Stimulated activated CD4-positive, alpha-beta T cell treated with anti-CD3 and anti-CD28 coated beads, Interleukin-1b, Interleukin-23, amount 100 ng/mL, for 24 hours (primary cell): ENCODE measurements at regions not wholly inside any gene's neighbourhood (a gene's known extent, or its start where the extent isn't known, plus 50 kb on each side); places are given as distances from the start of the nearest gene placed in this dataset.

Experiments
- DNase-seq, 4 experiments: peaks; one replicate each; pipeline ENCODE4 v3.0.0-alpha.2; 2020; ENCODE audit warnings: low read depth in 4 of 4, low spot score in 1 of 4

DNA sequence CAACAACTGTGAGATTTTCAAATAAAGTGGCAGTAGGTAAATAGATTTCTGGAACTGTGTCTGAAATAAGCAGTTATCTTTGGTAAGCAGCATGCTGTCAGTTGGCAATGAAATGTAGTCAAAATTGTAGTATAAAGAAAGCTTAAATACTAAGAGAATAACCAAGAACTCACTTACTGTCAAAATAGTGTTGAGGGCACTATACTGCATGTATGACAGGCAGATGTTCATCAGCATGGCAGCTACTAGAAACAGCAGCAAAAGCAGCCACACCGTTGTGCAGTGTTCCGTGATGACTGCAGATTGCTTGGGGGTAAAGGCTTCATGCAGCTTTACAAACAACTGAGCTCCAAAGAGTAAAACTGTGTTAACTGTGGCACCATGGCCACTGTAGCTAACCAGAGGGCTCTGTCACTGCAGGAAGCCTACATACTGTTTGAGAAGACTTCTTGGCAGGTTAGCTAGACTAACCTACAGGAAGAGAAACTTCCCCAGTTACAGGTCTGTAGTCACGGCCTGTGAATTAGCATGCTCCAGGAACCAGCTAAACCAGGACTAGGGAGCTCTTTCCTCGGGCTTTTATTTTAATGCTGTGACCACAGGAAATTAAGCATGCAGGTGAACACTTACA lies 459.7 kb downstream of the TBL1XR1 start:
- DNase-seq: no peak

DNA sequence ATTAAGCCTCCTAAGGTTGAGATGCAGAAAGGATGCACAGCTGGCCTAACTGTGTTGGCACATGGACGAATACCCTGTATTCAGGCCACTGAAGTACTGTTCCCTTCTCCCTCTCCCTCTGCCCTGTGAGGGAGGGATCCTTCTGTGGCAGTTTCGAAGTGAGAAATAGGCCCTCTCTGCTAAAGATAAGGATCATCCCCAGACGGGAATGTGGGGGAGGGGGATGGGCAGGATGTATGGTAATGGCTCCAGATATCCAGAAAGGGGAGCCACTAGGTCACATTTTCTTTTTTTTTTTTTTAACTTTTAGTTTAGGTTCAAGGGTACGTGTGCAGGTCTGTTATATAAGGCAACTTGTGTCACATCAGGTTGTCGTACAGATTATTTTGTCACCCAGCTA lies 463.1 kb downstream of the TBL1XR1 start:
- DNase-seq: no peak

DNA sequence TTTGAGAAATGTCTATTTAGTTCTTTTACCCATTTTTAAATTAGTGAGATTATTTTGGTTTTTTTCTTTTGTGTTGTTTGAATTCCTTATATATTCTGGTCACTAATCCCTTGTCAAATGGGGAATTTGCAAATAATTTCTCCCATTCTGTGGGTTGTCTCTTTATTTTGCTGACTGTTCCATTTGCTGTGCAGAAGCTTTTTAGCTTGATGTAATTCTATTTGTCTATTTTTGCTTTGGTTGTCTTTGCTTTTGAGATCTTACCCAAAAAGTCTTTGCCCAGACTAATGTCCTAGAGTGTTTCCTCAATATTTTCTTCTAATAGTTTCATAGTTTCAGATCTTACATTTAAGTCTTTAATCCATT lies 472.9 kb downstream of the TBL1XR1 start:
- no peak for DNase-seq

DNA sequence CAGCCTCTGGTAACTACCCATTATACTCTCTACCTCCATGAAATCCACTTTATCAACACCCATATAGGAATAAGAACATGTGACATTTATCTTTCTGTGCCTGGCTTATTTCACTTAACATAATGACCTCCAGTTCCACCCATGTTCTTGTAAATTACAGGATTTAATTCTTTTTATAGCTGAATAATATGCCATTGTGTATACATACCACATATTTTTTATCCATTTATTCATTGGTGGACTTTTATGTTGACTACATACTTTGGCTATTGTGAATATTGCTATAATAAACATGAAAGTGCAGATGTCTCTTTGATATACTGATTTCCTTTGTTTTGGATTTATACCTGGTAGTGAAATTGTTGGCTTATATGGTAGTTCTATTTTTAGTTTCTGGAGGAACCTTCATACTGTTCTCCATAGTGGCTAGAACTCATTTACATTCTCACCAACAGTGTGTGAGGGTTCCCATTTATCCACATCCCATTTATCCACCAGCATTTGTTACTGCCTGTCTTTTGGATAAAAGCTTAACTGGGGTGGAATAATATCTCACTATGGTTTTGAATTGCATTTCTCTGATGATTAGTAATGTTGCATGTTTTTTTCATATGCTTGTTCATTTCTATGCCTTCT lies 473.4 kb downstream of the TBL1XR1 start:
- DNase-seq: no peak

DNA sequence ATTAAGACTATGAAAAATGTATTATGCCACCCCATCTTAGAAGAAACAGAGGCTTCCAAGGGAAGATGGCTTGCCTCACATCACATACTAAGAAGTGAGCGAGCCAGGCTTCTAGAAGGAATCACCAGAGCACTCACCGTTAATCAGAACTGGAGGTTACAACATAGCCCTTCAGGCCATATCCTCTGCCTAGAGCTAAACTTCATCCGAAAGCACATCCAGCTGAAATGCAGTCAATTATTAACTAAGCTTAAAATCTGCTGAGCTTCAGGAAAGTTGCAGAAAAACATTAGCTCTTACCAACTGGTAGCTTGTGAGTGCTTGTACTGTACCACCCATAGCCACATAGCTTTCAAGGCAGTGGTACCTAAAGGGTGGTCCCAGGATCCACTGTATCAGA lies 483.2 kb downstream of the TBL1XR1 start:
- DNase-seq: no peak

- DNase-seq: no peak
Observed at GRCh38 chr3:176712191-176712590, 485.1 kb downstream of the TBL1XR1 start.

DNA sequence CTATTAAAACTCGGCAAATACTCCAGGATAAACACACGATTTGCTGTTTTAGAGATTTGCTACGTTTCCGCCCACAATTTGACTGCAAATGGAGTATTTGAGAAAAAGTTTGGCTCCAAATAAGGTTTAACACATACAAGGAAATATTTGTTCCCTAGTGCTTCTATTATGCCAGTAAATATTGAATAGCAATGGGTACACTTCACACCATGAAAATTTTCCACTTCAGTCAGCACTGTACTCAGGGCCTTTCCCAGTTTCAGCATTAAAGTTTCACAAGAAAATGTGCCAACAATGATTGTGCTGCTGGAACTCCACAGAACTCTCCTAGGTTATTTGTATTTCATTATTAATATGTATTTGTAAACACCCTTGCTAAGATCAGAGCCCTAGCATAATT lies 498.0 kb downstream of the TBL1XR1 start:
- no peak for DNase-seq

GRCh38 chr3:176697284-176697889 lies 499.9 kb downstream of the TBL1XR1 start:
- DNase-seq: no peak

- DNase-seq: no peak
Observed at GRCh38 chr3:176696816-176697215, 500.5 kb downstream of the TBL1XR1 start.

GRCh38 chr3:176692966-176693785 lies 504.1 kb downstream of the TBL1XR1 start:
- DNase-seq: no peak

- no peak for DNase-seq
Observed at GRCh38 chr3:176692199-176692965, 504.9 kb downstream of the TBL1XR1 start.

GRCh38 chr3:176690083-176690869 lies 507.0 kb downstream of the TBL1XR1 start:
- no peak for DNase-seq

- DNase-seq: no peak
Observed at GRCh38 chr3:176687754-176688153, 509.5 kb downstream of the TBL1XR1 start.

- DNase-seq: no peak
Observed at GRCh38 chr3:176683382-176683781, 513.9 kb downstream of the TBL1XR1 start.

DNA sequence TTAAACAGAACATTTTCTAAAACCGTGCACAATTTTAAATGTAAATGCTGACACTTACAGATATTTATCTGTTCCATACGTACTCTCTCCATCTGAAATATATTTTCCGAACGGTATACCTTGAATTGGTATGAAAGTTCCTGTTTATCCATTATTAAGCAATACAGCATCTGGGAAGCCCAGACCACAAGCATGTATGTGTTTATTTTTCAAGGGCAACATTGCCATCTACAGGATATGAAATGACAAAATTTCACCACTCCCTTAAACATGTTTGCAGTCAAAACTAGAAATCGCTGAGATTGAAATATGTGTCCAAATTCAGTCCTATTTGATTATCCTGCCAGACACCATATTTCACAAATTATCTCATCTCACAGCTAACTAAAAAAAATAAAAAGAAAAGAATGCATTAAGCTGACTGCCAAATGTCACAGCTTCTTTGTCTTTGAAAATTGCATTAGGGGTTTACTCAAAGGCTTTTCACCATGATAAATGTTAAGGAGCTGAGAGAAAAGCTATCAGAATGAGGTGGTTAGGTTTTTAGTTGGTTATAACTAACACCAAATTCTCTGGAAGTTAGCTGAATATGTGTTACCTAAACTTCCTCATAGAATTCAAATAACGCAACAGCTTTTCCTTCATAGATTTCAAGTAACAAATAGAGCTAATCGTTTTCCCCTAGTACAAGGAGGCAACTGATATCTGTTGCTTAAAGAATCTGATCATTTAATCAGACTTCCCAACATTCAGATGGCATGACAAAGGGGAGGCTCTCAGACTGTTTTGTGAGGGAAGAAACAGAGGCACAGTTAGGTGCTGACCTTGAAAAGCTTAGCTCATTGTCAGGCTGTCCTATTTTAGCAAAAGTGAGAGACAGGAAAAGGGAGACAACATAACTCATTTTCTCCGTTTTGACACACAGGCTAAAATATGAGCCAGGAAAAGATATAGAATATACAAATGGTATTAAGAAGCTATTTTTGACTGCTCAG lies 533.1 kb downstream of the TBL1XR1 start:
- no peak for DNase-seq

- DNase-seq: no peak
Observed at GRCh38 chr3:176663387-176663786, 533.9 kb downstream of the TBL1XR1 start.

- no peak for DNase-seq
Observed at GRCh38 chr3:176661432-176661964, 535.8 kb downstream of the TBL1XR1 start.

- no peak for DNase-seq
Observed at GRCh38 chr3:176655404-176656094, 541.7 kb downstream of the TBL1XR1 start.
